Bronchial epithelial cell (primary cell): ENCODE measurements at regions not wholly inside any gene's neighbourhood (a gene's known extent, or its start where the extent isn't known, plus 50 kb on each side); places are given as distances from the start of the nearest gene placed in this dataset.

Source experiments
- DNase-seq: peaks from one replicate; pipeline ENCODE4 v3.0.0-alpha.2; 2010; ENCODE audit warnings: low read depth
- FAIRE-seq: peaks from 2 replicates; lab custom pipeline; 2011; peaks lifted over from hg19 to GRCh38; lab: Jason Lieb, UNC
- H3K27me3 ChIP-seq: 2 replicates; pipeline ENCODE4 v1.5.1; 2011; ENCODE audit warnings: low read length; ENCODE audit not compliant: control insufficient read depth, insufficient read depth
- H3K36me3 ChIP-seq: 2 replicates; pipeline ENCODE4 v1.5.1; 2011; ENCODE audit warnings: low read length; ENCODE audit not compliant: control insufficient read depth, insufficient read depth
- H3K4me3 ChIP-seq: 2 replicates; pipeline ENCODE4 v1.5.1; 2011; ENCODE audit warnings: mild to moderate bottlenecking, low read depth, low read length, control low read depth
- TF ChIP-seq, protein P1 (sequence below): IDR thresholded peaks from 2 replicates; pipeline ENCODE4 v1.5.1; 2011; ENCODE audit warnings: mild to moderate bottlenecking, moderate library complexity, low read length, control low read depth, inconsistent platforms; ENCODE audit not compliant: insufficient read depth, severe bottlenecking

GRCh38 chr6:47134476-47135189 lies 92.5 kb upstream of the ADGRF1 start:
- no peaks in the 10 kb centered on the region for H3K27me3 ChIP-seq
- TF ChIP-seq, protein P1, sequence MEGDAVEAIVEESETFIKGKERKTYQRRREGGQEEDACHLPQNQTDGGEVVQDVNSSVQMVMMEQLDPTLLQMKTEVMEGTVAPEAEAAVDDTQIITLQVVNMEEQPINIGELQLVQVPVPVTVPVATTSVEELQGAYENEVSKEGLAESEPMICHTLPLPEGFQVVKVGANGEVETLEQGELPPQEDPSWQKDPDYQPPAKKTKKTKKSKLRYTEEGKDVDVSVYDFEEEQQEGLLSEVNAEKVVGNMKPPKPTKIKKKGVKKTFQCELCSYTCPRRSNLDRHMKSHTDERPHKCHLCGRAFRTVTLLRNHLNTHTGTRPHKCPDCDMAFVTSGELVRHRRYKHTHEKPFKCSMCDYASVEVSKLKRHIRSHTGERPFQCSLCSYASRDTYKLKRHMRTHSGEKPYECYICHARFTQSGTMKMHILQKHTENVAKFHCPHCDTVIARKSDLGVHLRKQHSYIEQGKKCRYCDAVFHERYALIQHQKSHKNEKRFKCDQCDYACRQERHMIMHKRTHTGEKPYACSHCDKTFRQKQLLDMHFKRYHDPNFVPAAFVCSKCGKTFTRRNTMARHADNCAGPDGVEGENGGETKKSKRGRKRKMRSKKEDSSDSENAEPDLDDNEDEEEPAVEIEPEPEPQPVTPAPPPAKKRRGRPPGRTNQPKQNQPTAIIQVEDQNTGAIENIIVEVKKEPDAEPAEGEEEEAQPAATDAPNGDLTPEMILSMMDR, result no peak
- H3K36me3 ChIP-seq, result no peaks in the 10 kb centered on the region
- no peak overlapping the region for H3K4me3 ChIP-seq
- DNase-seq (peak; percentile 99), FAIRE-seq (peak; percentile 66)

DNA sequence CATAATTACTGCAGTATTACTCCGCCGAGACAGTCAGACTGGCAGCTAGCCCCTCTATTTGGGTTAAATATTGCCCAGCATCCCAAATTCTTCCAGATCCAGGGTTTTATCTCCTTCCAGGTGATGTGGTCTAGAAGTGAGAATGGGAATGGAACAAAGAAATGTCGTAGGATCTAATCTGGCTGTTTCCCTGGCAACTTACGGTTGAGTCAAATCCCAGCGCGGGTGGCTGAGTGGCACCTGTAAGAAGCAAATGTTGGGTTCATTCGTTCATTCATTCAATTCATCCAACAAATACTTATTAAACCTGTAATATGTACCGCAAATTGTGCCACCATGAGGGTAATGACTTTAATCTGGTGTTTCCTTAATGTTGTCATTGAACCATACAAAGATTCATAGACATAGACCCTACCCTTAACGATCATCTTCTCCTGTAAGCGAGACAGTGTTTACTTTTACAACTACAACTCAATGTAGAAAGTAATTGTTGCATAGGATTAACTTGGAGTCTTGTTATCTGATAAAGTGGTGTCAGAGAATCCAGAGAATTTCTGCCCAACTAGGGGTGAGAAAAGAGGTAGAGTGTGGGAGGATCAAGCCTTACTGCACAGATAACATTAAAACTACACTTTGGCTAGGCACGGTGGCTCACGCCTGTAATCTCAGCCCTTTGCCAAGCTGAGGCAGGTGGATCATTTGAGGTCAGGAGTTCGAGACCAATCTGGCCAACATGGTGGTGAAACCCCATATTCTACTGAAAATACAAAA lies 91.3 kb upstream of the ADGRF1 start:
- Histone ChIP-seq H3K27me3 (no peaks in the 10 kb centered on the region), H3K4me3 (no peak overlapping the region), H3K36me3 (no peaks in the 10 kb centered on the region)
- no peak for DNase-seq
- TF ChIP-seq, protein P1, result no peak
- FAIRE-seq, result no peak

DNA sequence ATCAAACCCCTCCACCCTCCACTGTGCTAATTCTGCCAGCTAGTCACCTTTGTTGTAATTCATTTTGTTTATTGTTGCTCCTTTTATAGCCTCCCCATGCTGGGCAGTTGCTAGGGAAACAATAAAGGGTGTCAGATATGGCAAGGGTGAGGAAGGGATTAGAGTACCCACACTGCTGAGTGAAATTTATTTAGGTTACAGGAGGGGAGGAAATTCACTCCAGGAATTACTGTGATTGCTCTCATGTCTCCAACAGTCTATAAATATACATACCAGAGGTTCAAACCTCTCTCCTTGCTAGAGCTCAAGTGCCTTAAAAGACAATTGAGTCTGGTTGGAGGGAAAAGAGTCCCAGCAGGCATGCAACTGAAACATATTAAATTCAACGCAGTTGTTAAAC lies 90.6 kb upstream of the ADGRF1 start:
- DNase-seq (no peak), FAIRE-seq (no peak)
- H3K36me3 ChIP-seq, result no peaks in the 10 kb centered on the region
- TF ChIP-seq, protein P1, result no peak
- H3K4me3 ChIP-seq, result no peak overlapping the region
- H3K27me3 ChIP-seq, result no peaks in the 10 kb centered on the region

DNA sequence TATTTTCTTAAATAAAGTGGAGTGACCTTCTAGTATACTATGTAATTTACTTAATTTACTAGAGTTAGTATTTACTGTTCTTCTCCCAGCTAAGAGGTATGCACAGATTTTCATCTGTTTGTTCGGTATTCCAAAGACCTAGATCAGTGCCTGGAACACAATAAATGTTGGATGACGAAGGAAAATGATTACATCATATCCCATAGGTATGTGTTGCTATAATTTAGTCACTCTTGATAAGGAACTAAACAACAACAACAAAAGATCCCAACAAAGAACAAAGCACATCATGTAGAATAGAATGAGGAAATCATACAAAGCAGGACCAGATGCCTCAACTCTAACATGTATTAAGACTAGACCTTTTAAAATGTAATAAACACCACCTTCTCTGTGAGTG lies 89.6 kb upstream of the ADGRF1 start:
- H3K36me3 ChIP-seq, result no peaks in the 10 kb centered on the region
- TF ChIP-seq, protein P1, result no peak
- no peak overlapping the region for H3K4me3 ChIP-seq
- DNase-seq (peak; percentile 77), FAIRE-seq (no peak)
- no peaks in the 10 kb centered on the region for H3K27me3 ChIP-seq

GRCh38 chr6:47130086-47130485 lies 88.0 kb upstream of the ADGRF1 start:
- Histone ChIP-seq H3K36me3 (no peaks in the 10 kb centered on the region), H3K4me3 (no peak overlapping the region), H3K27me3 (no peaks in the 10 kb centered on the region)
- TF ChIP-seq, protein P1, result no peak
- FAIRE-seq (no peak), DNase-seq (no peak)
